Transverse colon (tissue), 3 donors: ENCODE measurements at regions not wholly inside any gene's neighbourhood (a gene's known extent, or its start where the extent isn't known, plus 50 kb on each side); places are given as distances from the start of the nearest gene placed in this dataset.

Source experiments
- CTCF ChIP-seq, 5 experiments: fragments of 200-600 bp in 3 of 5; fragments of 450-650 bp in 2 of 5; sonication (generic) in 3 of 5; IDR thresholded peaks; 1 replicate in 2 of 5; 2 replicates in 3 of 5; pipeline ENCODE4 v1.5.1; 2016 to 2017; ENCODE audit warnings: antibody characterized with exemption in 5 of 5, inconsistent platforms in 3 of 5, mild to moderate bottlenecking in 2 of 5, moderate library complexity in 1 of 5
- POLR2A ChIP-seq: fragments of 450-650 bp; IDR thresholded peaks from one replicate; pipeline ENCODE4 v1.6.1; 2016; ENCODE audit warnings: antibody characterized with exemption, mild to moderate bottlenecking, moderate library complexity

- TF ChIP-seq CTCF (IDR thresholded peaks at IDR 0.05) (no peak), POLR2A (no peak)
Observed at GRCh38 chr1:239672256-239672655, 285.9 kb downstream of the CHRM3 start.
